T-cell (primary cell): ENCODE measurements at regions not wholly inside any gene's neighbourhood (a gene's known extent, or its start where the extent isn't known, plus 50 kb on each side); places are given as distances from the start of the nearest gene placed in this dataset.
"Not testable (repeated sequence)": the region's sequence is repeated elsewhere in the genome, so short reads cannot be mapped to it uniquely, and the experiment has no call there.

ENCODE experiments used
- ATAC-seq, 4 experiments: fragments of 200-7000 bp in 3 of 4; fragments of 150-1000 bp in 1 of 4; cut with Tn5 transposase; replicated peaks in 1 of 4; 1 replicate in 3 of 4; 2 replicates in 1 of 4; pipeline ENCODE4 v1.10.0; 2021; ENCODE audit warnings: moderate library complexity in 3 of 4, mild to moderate bottlenecking in 2 of 4, moderate number of reproducible peaks in 1 of 4
- CTCF ChIA-PET, 2 donors: fragments of 300-600 bp; sonication (Branson Sonifier 250); formaldehyde crosslinking; loops; one replicate each; lab custom pipeline; 2022; ENCODE audit warnings: antibody characterized with exemption in 2 of 2; lab: Charles Lee
- POLR2A ChIA-PET, 2 donors: fragments of 300-600 bp; sonication (Branson Sonifier 250); formaldehyde crosslinking; loops; one replicate each; lab custom pipeline; 2022; ENCODE audit warnings: antibody characterized with exemption in 2 of 2; lab: Charles Lee
- DNase-seq, 35 experiments: peaks; one replicate each; pipeline versions ENCODE4 v3.0.0 to v3.0.0-alpha.2; 2013 to 2023
- H3K27ac ChIP-seq: one replicate; pipeline ENCODE4 v1.5.1; 2013; ENCODE audit warnings: low read length
- H3K27me3 ChIP-seq, 2 experiments: replicated peaks in 1 of 2; 1 replicate in 1 of 2; 2 replicates in 1 of 2; pipeline versions ENCODE4 v1.6.1 to v1.7.0; 2013; ENCODE audit warnings: low read length in 1 of 2, mixed read lengths in 1 of 2; ENCODE audit not compliant: control insufficient read depth in 2 of 2, insufficient read depth in 2 of 2; ENCODE audit errors: extremely low read depth in 1 of 2
- H3K36me3 ChIP-seq, 2 donors: 1 replicate in 1 of 2; 2 replicates in 1 of 2; pipeline versions ENCODE4 v1.6.1 to v1.7.0; 2013; ENCODE audit warnings: low read length in 1 of 2; ENCODE audit not compliant: control insufficient read depth in 2 of 2, insufficient read depth in 1 of 2; ENCODE audit errors: extremely low read depth in 1 of 2
- H3K4me1 ChIP-seq, 2 experiments: 1 replicate in 1 of 2; 2 replicates in 1 of 2; pipeline versions ENCODE4 v1.6.1 to v1.7.0; 2013; ENCODE audit warnings: low read length in 2 of 2, mixed read lengths in 1 of 2; ENCODE audit not compliant: insufficient read depth in 2 of 2, control insufficient read depth in 1 of 2; ENCODE audit errors: extremely low read depth in 1 of 2
- H3K4me3 ChIP-seq, 2 donors: 1 replicate in 1 of 2; 2 replicates in 1 of 2; pipeline versions ENCODE4 v1.5.1 to v1.7.0; 2013; ENCODE audit warnings: mild to moderate bottlenecking in 2 of 2, low read length in 1 of 2, moderate library complexity in 1 of 2; ENCODE audit not compliant: control insufficient read depth in 1 of 2; ENCODE audit errors: extremely low read depth in 1 of 2
- H3K9me3 ChIP-seq: 2 replicates; pipeline ENCODE4 v1.7.0; 2013
- H3K27ac Mint-ChIP-seq, 2 donors: one replicate each; pipeline ENCODE4 v1.8.0; 2020 to 2021; ENCODE audit warnings: mild to moderate bottlenecking in 2 of 2, mixed read lengths in 2 of 2
- H3K27me3 Mint-ChIP-seq, 2 donors: one replicate each; pipeline ENCODE4 v1.8.0; 2021 to 2022; ENCODE audit warnings: mixed read lengths in 2 of 2
- H3K36me3 Mint-ChIP-seq: one replicate; pipeline ENCODE4 v1.8.0; 2021; ENCODE audit warnings: mixed read lengths
- H3K4me1 Mint-ChIP-seq, 3 donors: one replicate each; pipeline ENCODE4 v1.8.0; 2020 to 2022; ENCODE audit warnings: mixed read lengths in 3 of 3, mild to moderate bottlenecking in 1 of 3
- H3K4me3 Mint-ChIP-seq, 3 donors: one replicate each; pipeline ENCODE4 v1.8.0; 2020 to 2022; ENCODE audit warnings: mild to moderate bottlenecking in 3 of 3, mixed read lengths in 3 of 3, moderate library complexity in 3 of 3
- H3K9me3 Mint-ChIP-seq, 3 donors: one replicate each; pipeline ENCODE4 v1.8.0; 2020 to 2022; ENCODE audit warnings: mixed read lengths in 3 of 3
- WGBS: methylation state at CpG from one replicate; pipeline ENCODE4 v1.1.5; 2013; ENCODE audit warnings: missing lambda C conversion rate; ENCODE audit not compliant: insufficient coverage; 5-methylcytosine and 5-hydroxymethylcytosine counted together

GRCh38 chr6:156670097-156670496, 107.1 kb upstream of the ARID1B start:
- H3K4me3 Mint-ChIP-seq, H3K27me3 ChIP-seq, H3K27ac ChIP-seq, H3K36me3 ChIP-seq, H3K4me1 Mint-ChIP-seq, H3K4me3 ChIP-seq, CTCF ChIA-PET, H3K36me3 Mint-ChIP-seq, H3K9me3 ChIP-seq, DNase-seq, ATAC-seq, H3K27ac Mint-ChIP-seq, H3K4me1 ChIP-seq: not testable (repeated sequence)
- Mint-ChIP-seq H3K9me3 (peaks cover 6 to 17% (median 17%) of the 10 kb centered on the region in 3 donors), H3K27me3 (peaks cover 5 to 14% of the 10 kb centered on the region in 2 donors)
- POLR2A ChIA-PET, result interaction anchor here in 1 of 2 donors (0.7 kb wide), 1 partner anchor 652 kb away, joined by 8 read pairs; no protein-coding TSS in a partner anchor
- WGBS, result 100% methylated on average over 1 of the region's 26 CpGs

GRCh38 chr6:156662025-156662445, 115.1 kb upstream of the ARID1B start:
- Histone ChIP-seq H3K36me3 (no peaks in the 10 kb centered on the region), H3K4me3 (no peak overlapping the region), H3K4me1 (no peaks in the 10 kb centered on the region), H3K9me3 (no peaks in the 10 kb centered on the region), H3K27ac (no peak overlapping the region), H3K27me3 (peaks cover 0 to 16% of the 10 kb centered on the region in 2 experiments)
- CTCF ChIA-PET, result no interaction called here
- ATAC-seq (peak in 2 of 4 experiments; percentile 50 to 58), DNase-seq (peak in 5 of 35 experiments; percentile 11 to 56 (median 48))
- H3K27ac Mint-ChIP-seq, result no peak overlapping the region
- H3K4me1 Mint-ChIP-seq, result peaks cover 7 to 15% (median 13%) of the 10 kb centered on the region in 3 donors
- 94% methylated on average over 13 of the region's 17 CpGs for WGBS
- H3K9me3 Mint-ChIP-seq, result no peaks in the 10 kb centered on the region
- POLR2A ChIA-PET, result no interaction called here
- H3K4me3 Mint-ChIP-seq, result no peak overlapping the region
- H3K36me3 Mint-ChIP-seq, result no peaks in the 10 kb centered on the region
- H3K27me3 Mint-ChIP-seq, result peaks cover 7 to 10% of the 10 kb centered on the region in 2 donors

- ATAC-seq (no peak), DNase-seq (no peak)
- POLR2A ChIA-PET, result no interaction called here
- Histone ChIP-seq H3K4me1 (no peaks in the 10 kb centered on the region), H3K36me3 (no peaks in the 10 kb centered on the region), H3K4me3 (no peak overlapping the region), H3K9me3 (no peaks in the 10 kb centered on the region), H3K27me3 (peaks cover 0 to 16% of the 10 kb centered on the region in 2 experiments), H3K27ac (no peak overlapping the region)
- CTCF ChIA-PET, result interaction anchor here in 1 of 2 donors (0.6 to 0.7 kb wide), 2 partner anchors 100 to 1344 kb away, joined by 3 to 4 read pairs; no protein-coding TSS in a partner anchor
- Mint-ChIP-seq H3K4me1 (peaks cover 7 to 15% (median 13%) of the 10 kb centered on the region in 3 donors), H3K9me3 (no peaks in the 10 kb centered on the region), H3K4me3 (no peak overlapping the region), H3K27me3 (peaks cover 0 to 8% of the 10 kb centered on the region in 2 donors), H3K36me3 (no peaks in the 10 kb centered on the region), H3K27ac (peak overlapping the region in 1 of 2 donors; percentile 23)
- no CpG with 5 or more reads among the region's 2 CpGs for WGBS
Measured at GRCh38 chr6:156660389-156660788, 116.8 kb upstream of the ARID1B start.

GRCh38 chr6:156659822-156660198, 117.4 kb upstream of the ARID1B start:
- H3K27ac Mint-ChIP-seq, result no peak overlapping the region
- no peak for ATAC-seq
- H3K27me3 Mint-ChIP-seq, result peaks cover 0 to 8% of the 10 kb centered on the region in 2 donors
- H3K4me3 Mint-ChIP-seq, result no peak overlapping the region
- peaks cover 7 to 15% (median 13%) of the 10 kb centered on the region in 3 donors for H3K4me1 Mint-ChIP-seq
- H3K27ac ChIP-seq, result no peak overlapping the region
- H3K4me3 ChIP-seq, result no peak overlapping the region
- POLR2A ChIA-PET, result no interaction called here
- no peaks in the 10 kb centered on the region for H3K9me3 ChIP-seq
- CTCF ChIA-PET, result interaction anchor here in 1 of 2 donors (0.6 to 0.7 kb wide), 3 partner anchors 99 to 1344 kb away, joined by 3 to 4 read pairs (median 3); no protein-coding TSS in a partner anchor
- H3K27me3 ChIP-seq, result peaks cover 0 to 16% of the 10 kb centered on the region in 2 experiments
- DNase-seq, result no peak
- no CpG with 5 or more reads among the region's 2 CpGs for WGBS
- H3K36me3 ChIP-seq, result no peaks in the 10 kb centered on the region
- H3K4me1 ChIP-seq, result no peaks in the 10 kb centered on the region
- no peaks in the 10 kb centered on the region for H3K9me3 Mint-ChIP-seq
- H3K36me3 Mint-ChIP-seq, result no peaks in the 10 kb centered on the region

- H3K36me3 ChIP-seq, result no peaks in the 10 kb centered on the region
- no peaks in the 10 kb centered on the region for H3K9me3 ChIP-seq
- Mint-ChIP-seq H3K9me3 (no peaks in the 10 kb centered on the region), H3K4me1 (peaks cover 7 to 15% (median 13%) of the 10 kb centered on the region in 3 donors), H3K27me3 (peaks cover 0 to 10% of the 10 kb centered on the region in 2 donors), H3K27ac (no peak overlapping the region), H3K36me3 (no peaks in the 10 kb centered on the region), H3K4me3 (no peak overlapping the region)
- CTCF ChIA-PET, result interaction anchor here in 1 of 2 donors (0.6 kb wide), 1 partner anchor 133 kb away, joined by 3 read pairs; no protein-coding TSS in a partner anchor
- no peak overlapping the region for H3K27ac ChIP-seq
- H3K4me3 ChIP-seq, result no peak overlapping the region
- H3K27me3 ChIP-seq, result peaks cover 0 to 16% of the 10 kb centered on the region in 2 experiments
- ATAC-seq (no peak), DNase-seq (peak in 1 of 35 experiments; percentile 6)
- H3K4me1 ChIP-seq, result no peaks in the 10 kb centered on the region
- POLR2A ChIA-PET, result no interaction called here
- WGBS, result 57% methylated on average over 1 of the region's 7 CpGs
Measured at GRCh38 chr6:156658966-156659821, 118.0 kb upstream of the ARID1B start.

GRCh38 chr6:156658186-156658965, 118.8 kb upstream of the ARID1B start:
- no peak for ATAC-seq
- H3K27ac ChIP-seq, result no peak overlapping the region
- H3K27me3 ChIP-seq, result peaks cover 0 to 9% of the 10 kb centered on the region in 2 experiments
- H3K4me3 Mint-ChIP-seq, result no peak overlapping the region
- H3K9me3 ChIP-seq, result no peaks in the 10 kb centered on the region
- no peak overlapping the region for H3K27ac Mint-ChIP-seq
- no peaks in the 10 kb centered on the region for H3K9me3 Mint-ChIP-seq
- CTCF ChIA-PET, result no interaction called here
- H3K4me1 Mint-ChIP-seq, result peaks cover 7 to 15% (median 13%) of the 10 kb centered on the region in 3 donors
- POLR2A ChIA-PET, result no interaction called here
- no peak for DNase-seq
- WGBS, result 82% methylated on average over 5 of the region's 12 CpGs
- H3K36me3 Mint-ChIP-seq, result no peaks in the 10 kb centered on the region
- no peak overlapping the region for H3K4me3 ChIP-seq
- peaks cover 0 to 10% of the 10 kb centered on the region in 2 donors for H3K27me3 Mint-ChIP-seq
- no peaks in the 10 kb centered on the region for H3K36me3 ChIP-seq
- no peaks in the 10 kb centered on the region for H3K4me1 ChIP-seq
